Fibroblast of the aortic adventitia (primary cell): ENCODE measurements at regions not wholly inside any gene's neighbourhood (a gene's known extent, or its start where the extent isn't known, plus 50 kb on each side); places are given as distances from the start of the nearest gene placed in this dataset.

Source experiments
- DNase-seq: peaks from one replicate; pipeline ENCODE4 v3.0.0-alpha.2; 2010; ENCODE audit warnings: low read depth
- H3K4me3 ChIP-seq: 2 replicates; pipeline ENCODE4 v1.5.1; 2011; ENCODE audit warnings: low read depth, mild to moderate bottlenecking, control low read depth, low read length, moderate library complexity
- TF ChIP-seq, protein P1 (sequence below): IDR thresholded peaks from 2 replicates; pipeline ENCODE4 v1.5.1; 2011; ENCODE audit warnings: mild to moderate bottlenecking, low read length, control low read depth, inconsistent platforms; ENCODE audit not compliant: insufficient read depth

DNA sequence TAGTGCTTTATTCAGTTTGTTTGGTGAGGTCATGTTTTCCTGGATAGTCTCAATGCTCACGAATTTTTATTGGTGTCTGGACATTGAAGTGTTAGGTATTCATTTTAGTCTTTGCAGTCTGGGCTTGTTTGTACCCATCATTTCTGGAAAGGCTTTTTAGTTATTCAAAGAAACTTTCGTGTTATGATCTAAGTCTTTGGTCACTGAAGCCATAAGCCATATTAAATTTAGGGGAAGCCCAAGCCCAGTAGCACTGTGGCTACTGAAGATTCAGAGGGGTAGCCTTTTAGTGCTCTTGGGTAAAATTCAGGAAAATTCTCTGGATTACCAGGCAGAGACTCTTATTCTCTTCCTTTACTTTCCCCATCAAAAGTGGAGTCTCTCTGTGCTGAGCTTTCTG is 56.2 kb upstream of the PEX5L start:
- TF ChIP-seq, protein P1, sequence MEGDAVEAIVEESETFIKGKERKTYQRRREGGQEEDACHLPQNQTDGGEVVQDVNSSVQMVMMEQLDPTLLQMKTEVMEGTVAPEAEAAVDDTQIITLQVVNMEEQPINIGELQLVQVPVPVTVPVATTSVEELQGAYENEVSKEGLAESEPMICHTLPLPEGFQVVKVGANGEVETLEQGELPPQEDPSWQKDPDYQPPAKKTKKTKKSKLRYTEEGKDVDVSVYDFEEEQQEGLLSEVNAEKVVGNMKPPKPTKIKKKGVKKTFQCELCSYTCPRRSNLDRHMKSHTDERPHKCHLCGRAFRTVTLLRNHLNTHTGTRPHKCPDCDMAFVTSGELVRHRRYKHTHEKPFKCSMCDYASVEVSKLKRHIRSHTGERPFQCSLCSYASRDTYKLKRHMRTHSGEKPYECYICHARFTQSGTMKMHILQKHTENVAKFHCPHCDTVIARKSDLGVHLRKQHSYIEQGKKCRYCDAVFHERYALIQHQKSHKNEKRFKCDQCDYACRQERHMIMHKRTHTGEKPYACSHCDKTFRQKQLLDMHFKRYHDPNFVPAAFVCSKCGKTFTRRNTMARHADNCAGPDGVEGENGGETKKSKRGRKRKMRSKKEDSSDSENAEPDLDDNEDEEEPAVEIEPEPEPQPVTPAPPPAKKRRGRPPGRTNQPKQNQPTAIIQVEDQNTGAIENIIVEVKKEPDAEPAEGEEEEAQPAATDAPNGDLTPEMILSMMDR: no peak
- DNase-seq: no peak
- H3K4me3 ChIP-seq: no peak overlapping the region

DNA sequence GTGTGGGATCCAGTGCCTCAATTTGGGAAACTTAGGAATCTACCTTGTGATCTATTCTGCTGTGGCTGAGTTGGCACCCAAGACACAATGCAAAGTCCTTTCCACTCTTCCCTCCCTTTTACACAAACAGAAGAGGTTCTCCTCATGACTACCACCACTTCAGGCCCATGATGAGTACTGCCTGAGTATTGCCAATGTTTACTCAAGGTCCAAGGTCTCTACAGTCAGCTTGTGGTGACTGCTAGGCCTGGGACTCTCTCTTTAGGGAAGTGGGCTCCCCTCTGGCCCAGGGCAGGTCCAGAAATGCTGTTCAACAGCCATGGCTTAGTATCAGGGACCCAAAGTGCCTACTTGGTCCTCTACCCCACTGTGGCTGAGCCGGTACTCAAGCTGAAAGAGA is 56.8 kb upstream of the PEX5L start:
- TF ChIP-seq, protein P1: no peak
- no peak for DNase-seq
- no peak overlapping the region for H3K4me3 ChIP-seq

DNA sequence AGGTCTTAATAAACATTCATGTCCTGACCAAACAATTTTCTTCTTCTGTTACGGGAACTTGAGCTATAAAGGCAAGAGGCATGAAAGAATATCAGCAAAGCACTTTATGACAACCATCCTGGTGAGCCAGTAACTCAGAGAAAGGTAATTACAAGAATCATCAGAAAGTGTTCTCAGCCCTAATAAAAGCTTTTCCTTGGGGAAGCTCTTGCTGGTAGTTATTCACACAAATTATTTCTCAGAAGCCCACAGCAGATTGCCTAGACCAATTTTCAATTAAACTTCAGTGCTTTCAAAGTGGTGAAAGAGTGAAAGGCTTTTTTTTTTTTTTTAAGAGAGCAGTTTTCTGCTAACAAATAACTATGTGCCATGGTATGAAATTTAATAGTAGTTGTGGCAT is 60.9 kb upstream of the PEX5L start:
- no peak overlapping the region for H3K4me3 ChIP-seq
- TF ChIP-seq, protein P1: no peak
- no peak for DNase-seq

DNA sequence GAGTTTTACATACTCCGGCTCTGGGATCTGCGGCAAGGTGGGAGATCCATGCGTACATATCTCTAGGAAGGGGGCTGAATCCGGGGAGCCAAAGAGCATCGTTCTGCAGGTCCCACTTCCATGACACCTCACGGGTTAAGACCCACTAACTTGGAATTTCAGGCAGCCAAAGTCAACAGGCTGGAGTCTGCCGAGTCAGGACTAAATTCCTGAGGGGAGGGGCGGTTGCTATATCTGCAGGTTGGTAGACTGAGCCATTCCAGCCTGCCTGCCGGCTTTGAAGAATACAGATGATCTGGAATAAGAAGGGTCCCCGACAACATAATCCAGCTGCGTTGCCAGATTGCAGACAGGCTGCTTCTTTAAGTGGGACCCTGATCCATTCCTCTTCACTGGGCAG is 65.4 kb upstream of the PEX5L start:
- H3K4me3 ChIP-seq: no peak overlapping the region
- TF ChIP-seq, protein P1: no peak
- peak; percentile 10 for DNase-seq

DNA sequence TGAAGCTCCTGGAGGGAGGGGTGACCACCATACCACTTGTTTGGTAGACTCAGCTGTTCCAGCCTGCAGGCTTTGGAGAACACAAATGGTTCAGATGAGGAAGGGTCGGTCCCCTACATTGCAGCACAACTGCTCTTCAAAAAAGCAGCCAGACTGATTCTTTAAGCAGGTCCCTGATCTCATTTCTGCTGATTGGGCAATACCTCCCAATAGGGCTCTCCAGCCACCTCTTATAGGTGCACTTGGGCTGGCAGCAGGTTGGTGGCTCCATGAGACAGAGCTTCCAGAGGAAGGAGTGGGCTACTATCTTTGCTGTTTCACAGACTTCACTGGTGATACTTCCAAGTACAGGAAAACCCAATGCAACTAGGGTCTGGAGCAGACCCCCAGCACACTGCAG is 65.9 kb upstream of the PEX5L start:
- DNase-seq: no peak
- TF ChIP-seq, protein P1: no peak
- H3K4me3 ChIP-seq: no peak overlapping the region

DNA sequence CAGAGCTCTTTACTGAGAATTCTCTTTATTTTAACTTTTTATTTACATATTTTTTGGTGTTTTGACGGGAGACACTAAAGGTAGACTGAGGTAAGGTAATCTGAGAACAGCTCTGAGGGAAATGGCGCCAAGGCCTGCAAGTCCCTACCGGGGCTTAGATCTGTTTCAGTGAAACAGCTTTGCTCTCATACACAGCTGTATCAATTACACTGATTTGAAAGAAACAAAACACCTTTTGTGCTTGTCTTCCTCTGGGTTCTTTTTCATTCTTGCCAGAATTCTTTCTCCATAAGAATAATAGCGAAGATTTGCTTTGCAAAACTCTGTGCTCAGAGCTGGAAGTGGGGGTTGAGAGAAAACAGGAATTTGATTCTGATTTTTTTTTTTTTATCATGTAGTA is 79.5 kb upstream of the PEX5L start:
- no peak overlapping the region for H3K4me3 ChIP-seq
- DNase-seq: no peak
- TF ChIP-seq, protein P1: no peak

DNA sequence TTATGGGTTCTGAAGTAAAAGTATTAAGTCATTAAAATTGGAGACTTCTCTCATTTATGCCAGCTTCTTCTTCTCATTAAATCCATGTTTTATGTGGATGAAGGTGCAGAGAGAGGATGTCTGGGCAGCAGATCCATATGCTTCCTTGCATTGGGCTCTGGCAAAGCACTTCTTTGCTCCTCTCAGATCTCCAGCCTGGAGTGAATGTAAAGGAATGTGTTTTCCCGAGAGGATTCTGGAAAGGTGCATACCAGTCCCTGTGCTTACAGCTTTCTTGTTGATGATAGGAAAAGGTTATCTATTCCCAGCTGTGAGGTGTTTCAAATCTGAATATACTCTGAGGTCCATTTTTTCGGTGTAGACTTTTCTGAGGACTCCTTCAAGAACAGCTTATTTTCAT is 79.9 kb upstream of the PEX5L start:
- TF ChIP-seq, protein P1: no peak
- no peak overlapping the region for H3K4me3 ChIP-seq
- DNase-seq: no peak
